ENCODE measurements at regions not wholly inside any gene's neighbourhood (a gene's known extent, or its start where the extent isn't known, plus 50 kb on each side); places are given as distances from the start of the nearest gene placed in this dataset.

- TF ChIP-seq JUND (IDR thresholded peaks at IDR 0.05; ENCODE audit: low read depth) = no peak
- in situ Hi-C loops (cut with HindIII; ENCODE audit: low pct_unique_long_range_greater_than_20kb, low sequenced_read_pairs) = no loop called here
- peak in 1 of 2 experiments; percentile 25 for DNase-seq (ENCODE audit: low read depth in 1 of 2, low spot score in 1 of 2)
Observed at GRCh38 chr4:74878323-74878722, 54.6 kb upstream of the PARM1 start.

- no peak for TF ChIP-seq JUND (IDR thresholded peaks at IDR 0.05; ENCODE audit: low read depth)
- DNase-seq (ENCODE audit: low read depth in 1 of 2, low spot score in 1 of 2) = no peak
- in situ Hi-C loops (cut with HindIII; ENCODE audit: low pct_unique_long_range_greater_than_20kb, low sequenced_read_pairs) = no loop called here
Observed at GRCh38 chr4:74875451-74875850, 57.5 kb upstream of the PARM1 start.

GRCh38 chr4:74874753-74875367 lies 58.1 kb upstream of the PARM1 start:
- TF ChIP-seq JUND (IDR thresholded peaks at IDR 0.05; ENCODE audit: low read depth) = no peak
- in situ Hi-C loops (cut with HindIII; ENCODE audit: low pct_unique_long_range_greater_than_20kb, low sequenced_read_pairs) = no loop called here
- DNase-seq (ENCODE audit: low read depth in 1 of 2, low spot score in 1 of 2) = peak; percentile 9 to 78

GRCh38 chr4:74873545-74874301 lies 59.2 kb upstream of the PARM1 start:
- TF ChIP-seq JUND (IDR thresholded peaks at IDR 0.05; ENCODE audit: low read depth) = no peak
- in situ Hi-C loops (cut with HindIII; ENCODE audit: low pct_unique_long_range_greater_than_20kb, low sequenced_read_pairs) = no loop called here
- DNase-seq (ENCODE audit: low read depth in 1 of 2, low spot score in 1 of 2) = no peak

- in situ Hi-C loops (cut with HindIII; ENCODE audit: low pct_unique_long_range_greater_than_20kb, low sequenced_read_pairs) = no loop called here
- no peak for DNase-seq (ENCODE audit: low read depth in 1 of 2, low spot score in 1 of 2)
- no peak for TF ChIP-seq JUND (IDR thresholded peaks at IDR 0.05; ENCODE audit: low read depth)
Observed at GRCh38 chr4:74858921-74859562, 64.7 kb upstream of the BTC start.

GRCh38 chr4:74855879-74856278 lies 61.6 kb upstream of the BTC start:
- no peak for DNase-seq (ENCODE audit: low read depth in 1 of 2, low spot score in 1 of 2)
- in situ Hi-C loops (cut with HindIII; ENCODE audit: low pct_unique_long_range_greater_than_20kb, low sequenced_read_pairs) = no loop called here
- TF ChIP-seq JUND (IDR thresholded peaks at IDR 0.05; ENCODE audit: low read depth) = no peak

- DNase-seq (ENCODE audit: low read depth in 1 of 2, low spot score in 1 of 2) = no peak
- in situ Hi-C loops (cut with HindIII; ENCODE audit: low pct_unique_long_range_greater_than_20kb, low sequenced_read_pairs) = no loop called here
- TF ChIP-seq JUND (IDR thresholded peaks at IDR 0.05; ENCODE audit: low read depth) = no peak
Observed at GRCh38 chr4:74848774-74849173, 54.5 kb upstream of the BTC start.

GRCh38 chr4:74845834-74846233 lies 51.5 kb upstream of the BTC start:
- DNase-seq (ENCODE audit: low read depth in 1 of 2, low spot score in 1 of 2) = no peak
- no peak for TF ChIP-seq JUND (IDR thresholded peaks at IDR 0.05; ENCODE audit: low read depth)
- in situ Hi-C loops (cut with HindIII; ENCODE audit: low pct_unique_long_range_greater_than_20kb, low sequenced_read_pairs) = no loop called here

Data from T47D (cell line).